ENCODE measurements at regions not wholly inside any gene's neighbourhood (a gene's known extent, or its start where the extent isn't known, plus 50 kb on each side); places are given as distances from the start of the nearest gene placed in this dataset.

- no peaks in the 10 kb centered on the region for H3K36me3 ChIP-seq (ENCODE audit: insufficient read depth, low read length)
- no peaks in the 10 kb centered on the region for H4K20me1 ChIP-seq (ENCODE audit: insufficient read depth)
- H3K9me3 ChIP-seq (ENCODE audit: low read length) = peaks cover 2% of the 10 kb centered on the region
- H3K79me2 ChIP-seq (replicated peaks; ENCODE audit: insufficient read depth, low read length) = no peaks in the 10 kb centered on the region
- no peak overlapping the region for H3K4me3 ChIP-seq (ENCODE audit: low read length)
- H2AFZ ChIP-seq (ENCODE audit: low read depth, low read length) = no peak overlapping the region
- H3K9me2 ChIP-seq (ENCODE audit: insufficient read depth, low read length) = no peaks in the 10 kb centered on the region
- no peak overlapping the region for H3K9ac ChIP-seq (ENCODE audit: low read length)
- TF ChIP-seq MXI1 (conservative IDR thresholded peaks at IDR 0.05; ENCODE audit: poor library complexity, severe bottlenecking) = no peak
- TF ChIP-seq REST (IDR thresholded peaks at IDR 0.05; ENCODE audit: borderline replicate concordance) = no peak
- TF ChIP-seq SMC3 (conservative IDR thresholded peaks at IDR 0.05; ENCODE audit: poor library complexity) = no peak
- no peak for TF ChIP-seq EZH2 (IDR thresholded peaks at IDR 0.05; ENCODE audit: borderline replicate concordance, insufficient read depth, low read length, poor library complexity, severe bottlenecking)
- TF ChIP-seq CTCF (IDR thresholded peaks at IDR 0.05; ENCODE audit: poor library complexity, severe bottlenecking) = no peak
- TF ChIP-seq TAF1 (IDR thresholded peaks at IDR 0.05; ENCODE audit: low read depth) = no peak
- no peak overlapping the region for H3K27ac ChIP-seq (ENCODE audit: low read length)
- H3K4me2 ChIP-seq (ENCODE audit: low read length) = no peak overlapping the region
- no peaks in the 10 kb centered on the region for H3F3A ChIP-seq (ENCODE audit: insufficient read depth, low read length, poor library complexity, severe bottlenecking)
- H3K27me3 ChIP-seq (ENCODE audit: insufficient read depth, low read depth, low read length) = no peaks in the 10 kb centered on the region
Measured at GRCh38 chr9:75570538-75570937, 319.9 kb upstream of the PCSK5 start.

- Histone ChIP-seq H3K27me3 (ENCODE audit: insufficient read depth, low read depth, low read length) (no peaks in the 10 kb centered on the region), H3K4me3 (ENCODE audit: low read length) (no peak overlapping the region), H3K4me2 (ENCODE audit: low read length) (no peak overlapping the region), H4K20me1 (ENCODE audit: insufficient read depth) (no peaks in the 10 kb centered on the region), H2AFZ (ENCODE audit: low read depth, low read length) (no peak overlapping the region), H3K36me3 (ENCODE audit: insufficient read depth, low read length) (no peaks in the 10 kb centered on the region), H3K27ac (ENCODE audit: low read length) (no peak overlapping the region), H3K9me2 (ENCODE audit: insufficient read depth, low read length) (no peaks in the 10 kb centered on the region), H3K9ac (ENCODE audit: low read length) (no peak overlapping the region), H3F3A (ENCODE audit: insufficient read depth, low read length, poor library complexity, severe bottlenecking) (no peaks in the 10 kb centered on the region), H3K79me2 (replicated peaks; ENCODE audit: insufficient read depth, low read length) (no peaks in the 10 kb centered on the region), H3K9me3 (ENCODE audit: low read length) (no peaks in the 10 kb centered on the region)
- TF ChIP-seq TAF1 (IDR thresholded peaks at IDR 0.05; ENCODE audit: low read depth) = no peak
- TF ChIP-seq REST (IDR thresholded peaks at IDR 0.05; ENCODE audit: borderline replicate concordance) = no peak
- TF ChIP-seq EP300 (conservative IDR thresholded peaks at IDR 0.05; ENCODE audit: poor library complexity, severe bottlenecking) = no peak
- TF ChIP-seq EZH2 (IDR thresholded peaks at IDR 0.05; ENCODE audit: borderline replicate concordance, insufficient read depth, low read length, poor library complexity, severe bottlenecking) = no peak
- no peak for TF ChIP-seq CTCF (IDR thresholded peaks at IDR 0.05; ENCODE audit: poor library complexity, severe bottlenecking)
- no peak for TF ChIP-seq SMC3 (conservative IDR thresholded peaks at IDR 0.05; ENCODE audit: poor library complexity)
- no peak for TF ChIP-seq RAD21 (conservative IDR thresholded peaks at IDR 0.05)
- no peak for TF ChIP-seq MXI1 (conservative IDR thresholded peaks at IDR 0.05; ENCODE audit: poor library complexity, severe bottlenecking)
- no peak for TF ChIP-seq POLR2AphosphoS5 (IDR thresholded peaks at IDR 0.05)
Measured at GRCh38 chr9:75574569-75574968, 315.9 kb upstream of the PCSK5 start.
